GM18502 (cell line): ENCODE measurements at regions not wholly inside any gene's neighbourhood (a gene's known extent, or its start where the extent isn't known, plus 50 kb on each side); places are given as distances from the start of the nearest gene placed in this dataset.

ENCODE experiments used
- ATAC-seq: cut with Tn5 transposase; IDR thresholded peaks from one replicate; pipeline ENCODE4 v1.9.1; 2021; ENCODE audit warnings: mild to moderate bottlenecking; ENCODE audit not compliant: unreplicated experiment, poor library complexity

DNA sequence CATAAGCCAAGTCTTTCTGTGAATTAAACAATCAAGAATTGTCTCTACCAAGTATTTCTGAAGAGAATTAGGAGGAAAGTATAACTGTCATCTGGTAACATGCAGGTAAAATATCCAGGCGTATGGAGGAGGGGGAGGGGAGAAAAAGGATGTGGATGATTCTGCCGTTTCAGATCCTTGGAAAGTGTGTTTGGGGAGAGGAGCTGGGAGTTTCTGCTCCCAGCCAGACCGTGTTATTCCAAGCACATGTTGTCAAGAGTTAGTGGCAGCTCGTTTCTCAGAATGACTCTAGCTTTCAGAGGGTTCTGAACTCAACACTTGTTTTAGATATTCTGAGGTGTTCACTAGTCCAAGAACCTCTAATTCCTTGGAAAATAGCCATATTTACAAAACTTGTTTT lies 137.6 kb downstream of the FAM124B start:
- ATAC-seq: no peak

DNA sequence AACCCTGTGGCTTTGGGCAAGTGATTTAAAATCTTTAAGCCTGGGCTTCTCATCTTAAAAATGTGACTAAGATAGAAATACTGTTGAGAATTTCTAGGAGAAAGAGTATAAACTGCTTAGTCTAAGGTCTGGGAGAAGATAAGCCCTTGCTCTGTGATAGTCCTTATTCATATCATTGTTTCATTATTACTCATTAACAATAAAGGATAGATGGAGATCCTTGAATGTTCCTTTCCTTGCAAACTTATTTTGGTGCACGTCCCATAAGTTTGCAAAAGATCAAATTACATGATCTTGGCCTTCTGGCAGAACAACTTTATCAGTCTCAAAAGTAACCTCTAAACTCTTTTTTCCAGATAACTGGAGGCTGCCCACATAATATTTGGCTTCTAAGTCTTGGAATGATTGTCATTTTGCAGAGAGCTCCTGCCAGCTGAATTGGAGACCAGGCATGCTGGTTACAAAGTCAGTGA lies 138.3 kb downstream of the FAM124B start:
- ATAC-seq: no peak

DNA sequence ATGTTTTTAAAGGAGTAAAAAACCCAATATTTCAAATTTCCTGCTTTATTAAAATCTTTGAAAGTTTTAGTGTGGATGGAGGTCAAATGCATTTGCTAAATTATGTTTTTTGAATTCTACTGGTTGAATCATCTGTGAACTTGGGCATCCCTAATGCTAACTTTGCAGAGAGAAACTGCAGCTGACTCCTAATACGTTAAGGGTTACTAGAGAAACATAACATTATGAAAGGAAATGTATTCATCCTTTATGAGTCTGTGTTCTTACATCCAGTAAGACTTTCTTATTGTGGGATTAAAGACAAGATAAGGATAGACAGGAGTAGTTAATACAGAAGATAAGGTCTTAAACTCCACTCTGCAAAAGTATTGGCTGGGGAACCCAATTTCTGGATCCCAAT lies 140.6 kb downstream of the FAM124B start:
- ATAC-seq: no peak

DNA sequence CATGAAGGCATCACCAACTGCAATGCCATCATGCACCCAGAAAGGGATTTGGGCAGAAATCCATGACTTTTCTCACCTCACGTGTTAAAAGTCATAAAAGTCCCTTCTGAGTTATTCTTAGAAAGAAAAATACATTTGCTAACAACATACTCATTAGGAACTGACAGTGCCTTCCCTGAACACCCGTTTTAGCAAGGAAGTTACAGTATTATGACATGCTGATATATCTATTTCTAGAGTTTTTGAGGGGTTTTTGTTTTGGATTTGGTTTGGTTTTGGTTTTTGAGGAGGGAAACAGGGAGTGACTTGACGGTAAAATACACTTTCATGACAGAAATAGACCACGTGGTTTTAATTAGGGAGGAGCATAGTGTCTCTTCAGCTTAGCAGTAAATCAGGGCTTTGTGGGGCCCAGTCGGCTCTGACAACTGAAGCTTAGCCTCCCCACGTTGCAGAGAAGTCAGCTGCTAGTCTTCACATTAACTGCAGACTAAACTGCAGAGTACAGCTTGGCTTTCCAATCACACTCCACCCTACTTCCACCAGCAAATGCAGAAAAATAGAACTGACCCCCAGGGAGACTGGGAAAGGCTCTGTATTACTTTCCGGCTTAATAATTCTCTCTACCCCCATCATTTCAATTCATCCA lies 141.4 kb downstream of the FAM124B start:
- no peak for ATAC-seq

DNA sequence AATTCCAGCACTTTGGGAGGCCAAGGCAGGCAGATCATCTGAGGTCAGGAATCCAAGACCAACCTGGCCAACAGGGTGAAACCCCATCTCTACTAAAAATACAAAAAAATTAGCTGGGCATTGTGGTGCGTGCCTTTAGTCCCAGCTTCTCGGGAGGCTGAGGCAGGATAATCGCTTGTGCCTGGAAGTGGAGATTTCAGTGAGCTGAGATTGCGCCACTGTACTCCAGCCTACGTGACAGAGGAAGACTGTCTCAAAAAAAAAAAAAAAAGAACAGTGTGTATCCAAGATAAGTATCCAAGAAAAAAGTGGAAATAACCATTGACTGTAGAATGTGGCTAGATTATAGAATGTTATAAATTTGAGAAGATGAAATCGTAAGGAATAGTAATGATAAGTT lies 142.1 kb downstream of the FAM124B start:
- ATAC-seq: no peak

DNA sequence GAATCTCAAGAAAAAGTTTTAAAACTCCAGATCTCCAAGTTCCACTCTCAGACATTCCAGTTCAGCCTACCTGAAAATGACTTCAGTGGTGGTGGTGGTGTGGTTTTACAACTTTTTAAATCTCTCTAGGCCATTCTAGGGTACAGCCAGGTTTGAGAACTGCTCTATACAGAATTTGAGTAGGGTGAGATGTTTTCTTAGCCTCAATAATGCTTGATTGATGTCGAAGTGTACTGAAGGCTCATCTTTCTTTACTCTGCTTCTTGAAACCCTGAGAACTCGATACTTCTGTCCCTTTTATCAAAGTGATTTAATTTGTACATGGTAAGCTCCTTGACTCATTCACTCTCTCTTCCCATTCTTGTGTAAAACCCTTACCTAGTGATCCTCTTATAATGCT lies 143.8 kb downstream of the FAM124B start:
- no peak for ATAC-seq

DNA sequence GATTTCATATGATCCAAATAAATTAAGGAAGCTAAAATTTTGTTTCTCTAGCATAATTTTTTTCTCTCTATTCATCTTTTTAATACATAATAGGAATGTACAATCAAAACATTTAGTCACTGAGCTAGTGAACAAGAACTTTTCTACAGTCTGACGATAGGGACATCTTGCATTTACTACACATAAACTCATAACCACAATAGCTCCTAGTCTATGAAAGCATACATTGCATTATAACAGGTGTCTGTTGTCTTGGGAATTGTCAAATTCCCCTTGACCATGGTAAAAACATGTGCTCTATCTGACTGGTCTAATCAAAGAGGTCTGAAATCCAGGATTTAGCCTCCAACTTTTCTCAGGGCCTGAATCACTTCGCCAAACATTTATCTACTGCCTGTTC lies 144.8 kb downstream of the FAM124B start:
- no peak for ATAC-seq

DNA sequence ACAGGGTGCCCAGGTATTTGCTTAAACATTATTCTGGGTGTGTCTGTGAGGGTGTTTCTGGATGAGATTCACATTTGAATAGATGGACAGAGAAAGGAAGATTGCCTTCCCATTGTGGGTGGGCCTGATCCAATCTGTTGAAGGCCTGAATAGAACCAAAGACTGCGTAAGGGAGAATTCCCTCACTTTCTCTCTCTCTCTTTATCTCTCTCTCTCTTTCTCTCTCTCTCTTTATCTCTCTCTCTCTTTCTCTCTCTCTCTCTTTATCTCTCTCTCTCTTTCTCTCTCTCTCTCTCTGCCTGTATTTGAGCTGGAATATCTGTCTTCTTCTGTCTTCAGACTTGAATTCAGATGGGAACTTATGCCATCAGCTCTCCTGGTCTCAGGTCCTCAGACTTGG lies 148.4 kb downstream of the FAM124B start:
- ATAC-seq: no peak

DNA sequence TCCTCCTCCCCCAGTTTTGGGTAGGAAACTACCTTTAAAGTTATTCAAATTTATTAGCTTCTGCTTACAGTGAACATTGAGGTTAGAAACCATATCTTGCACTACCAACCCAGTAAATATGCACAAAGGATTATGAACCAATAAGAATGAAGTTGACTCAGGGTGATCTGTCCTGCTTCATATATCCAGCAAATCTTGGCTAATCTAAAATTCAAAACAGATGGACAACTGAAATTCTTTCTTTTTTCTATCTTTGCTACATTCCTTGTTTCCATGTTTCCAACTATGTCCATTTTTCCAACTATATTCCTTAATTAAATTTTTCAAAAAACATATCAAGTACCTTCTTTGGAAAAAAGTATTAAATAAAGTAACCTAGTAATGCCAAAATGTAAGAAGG lies 149.3 kb downstream of the FAM124B start:
- no peak for ATAC-seq

DNA sequence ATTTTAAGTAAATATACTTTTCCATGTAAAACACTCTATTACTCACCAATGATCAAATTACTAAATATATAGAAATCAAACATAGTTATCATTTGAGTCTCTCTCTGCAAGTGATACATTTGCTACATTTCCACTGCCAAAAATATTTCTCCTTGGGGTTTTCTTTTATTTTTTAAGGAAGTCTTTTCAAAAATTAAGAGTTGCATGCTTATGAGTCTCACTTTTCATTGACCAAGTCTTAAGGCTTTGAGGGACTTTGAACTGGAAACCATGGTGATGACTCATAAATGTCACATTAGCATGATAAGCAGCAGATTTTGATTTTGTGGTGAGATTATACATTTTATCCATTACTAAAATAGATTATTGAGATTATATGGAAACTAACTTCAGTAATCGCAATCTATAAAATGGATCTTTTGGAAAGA lies 152.9 kb downstream of the FAM124B start:
- ATAC-seq: no peak

DNA sequence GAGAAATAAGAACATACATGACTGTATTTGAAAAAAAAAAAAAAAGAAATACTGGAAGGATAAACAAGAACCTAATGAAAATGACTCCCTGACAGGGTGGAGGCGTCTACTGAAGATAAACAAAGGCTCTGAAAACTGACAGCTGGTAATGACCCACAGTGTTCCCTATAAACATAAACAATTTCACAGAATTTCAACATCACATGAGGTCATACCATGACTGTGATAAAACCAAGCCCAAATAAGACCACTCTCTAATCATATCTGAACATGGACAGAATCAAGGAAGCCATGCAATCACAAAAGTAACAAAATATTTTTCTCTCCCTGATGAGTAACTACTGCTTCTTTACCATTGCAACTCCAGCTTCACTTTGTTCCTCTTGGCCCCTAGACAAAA lies 159.3 kb downstream of the FAM124B start:
- no peak for ATAC-seq

DNA sequence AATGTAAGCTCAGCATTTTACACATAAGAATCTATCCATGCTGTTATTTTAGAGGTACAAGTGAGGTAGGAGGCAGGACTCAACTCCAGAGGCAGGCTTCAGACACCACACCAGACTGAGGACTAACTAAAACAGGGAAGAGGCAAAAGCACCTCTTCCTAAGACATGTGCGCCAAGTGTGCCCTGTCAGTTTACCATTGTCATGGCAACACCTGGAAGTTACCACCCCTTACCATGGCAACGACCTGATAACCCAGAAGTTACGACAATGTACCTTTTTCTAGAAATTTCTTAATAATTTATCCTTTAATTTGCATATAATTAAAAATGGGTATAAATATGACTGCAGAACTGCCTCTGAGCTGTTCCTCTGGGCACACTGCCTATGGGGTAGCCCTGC lies 160.1 kb downstream of the FAM124B start:
- ATAC-seq: no peak

DNA sequence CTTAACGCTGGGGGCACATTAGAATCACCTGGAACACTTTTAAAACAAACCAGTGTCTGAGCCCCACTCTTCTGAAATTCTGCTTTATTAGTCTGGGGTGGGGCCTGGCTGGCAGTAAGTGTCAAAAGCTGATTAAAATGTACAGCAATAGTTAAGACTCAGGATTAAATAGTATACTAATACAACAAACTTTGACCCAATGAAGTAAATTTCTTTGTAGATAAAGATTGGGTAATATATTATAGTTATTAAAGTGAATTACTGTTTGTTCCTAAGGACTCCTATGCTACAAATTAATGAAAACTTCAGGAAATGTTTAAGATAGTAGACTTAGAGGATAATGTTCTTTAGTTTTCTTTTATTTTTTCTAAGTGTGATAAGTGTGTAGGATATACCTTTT lies 160.9 kb downstream of the FAM124B start:
- ATAC-seq: no peak

DNA sequence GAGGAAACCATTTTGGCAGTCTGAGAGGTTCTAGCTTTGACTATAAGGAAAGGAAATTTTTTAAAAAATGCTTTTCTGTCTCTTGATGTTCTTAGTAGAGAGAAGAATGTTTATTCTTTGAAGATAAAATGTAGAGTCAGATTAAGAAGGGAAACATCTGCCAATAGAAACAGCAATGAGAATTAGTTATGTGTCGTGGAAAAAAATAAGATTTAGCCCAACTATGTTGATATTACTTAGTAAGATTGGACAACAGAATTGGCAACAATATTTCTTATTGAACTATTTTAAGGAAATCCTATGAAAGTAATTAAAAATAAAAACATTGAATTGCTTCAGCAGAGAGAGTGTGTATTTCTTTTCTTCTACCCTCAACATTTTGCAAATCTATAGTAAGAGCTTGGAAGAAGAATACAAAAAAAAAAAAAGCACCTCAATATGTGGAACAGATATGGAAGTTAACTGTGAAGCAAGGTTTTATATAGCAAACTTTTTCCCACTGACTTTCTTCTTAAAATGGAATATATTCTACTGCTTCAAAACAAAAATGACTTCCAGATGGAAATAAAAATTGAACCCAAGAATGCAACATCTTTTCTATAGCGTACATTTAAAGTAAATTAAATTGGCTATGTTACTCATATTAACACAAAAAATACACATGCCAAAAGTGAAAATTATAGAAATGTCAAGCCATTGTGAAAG lies 177.9 kb downstream of the FAM124B start:
- ATAC-seq: no peak

DNA sequence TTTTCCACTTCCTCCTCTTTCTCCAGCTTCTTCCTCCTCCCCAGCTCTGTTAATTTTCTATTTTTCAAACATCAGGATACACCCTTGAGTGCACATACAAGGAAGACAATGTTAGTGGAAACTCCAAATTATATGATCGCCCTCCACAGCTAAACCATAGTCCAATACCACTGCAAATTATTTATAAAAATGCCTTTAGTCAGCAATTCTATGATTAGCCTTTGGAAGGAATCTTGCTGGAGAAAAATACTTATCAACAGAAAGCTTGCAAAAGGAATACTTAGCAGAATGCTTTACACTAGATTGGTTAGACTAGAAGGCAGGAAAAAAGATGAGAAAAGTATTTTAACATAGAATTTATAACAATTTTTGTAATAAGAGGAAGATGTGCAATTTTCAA lies 178.9 kb downstream of the FAM124B start:
- ATAC-seq: no peak

DNA sequence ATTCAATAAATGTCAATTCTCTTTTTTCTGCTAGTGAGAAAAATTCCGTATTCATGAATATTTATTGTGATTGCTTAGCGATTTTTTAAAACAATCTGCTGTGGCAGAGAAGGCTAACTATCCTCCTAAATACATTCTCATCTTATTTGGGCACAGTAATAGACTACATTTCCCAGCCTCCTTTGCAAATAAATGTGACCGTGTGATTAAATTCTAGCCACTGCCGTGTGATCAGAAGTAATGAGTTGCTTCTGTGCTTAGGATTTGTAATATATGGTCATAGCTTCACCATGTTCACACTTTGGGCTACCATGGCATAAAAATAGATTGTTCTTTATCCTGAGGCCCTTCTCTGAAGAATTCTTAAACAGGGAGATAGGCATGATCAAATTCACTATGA lies 179.6 kb downstream of the FAM124B start:
- ATAC-seq: no peak

DNA sequence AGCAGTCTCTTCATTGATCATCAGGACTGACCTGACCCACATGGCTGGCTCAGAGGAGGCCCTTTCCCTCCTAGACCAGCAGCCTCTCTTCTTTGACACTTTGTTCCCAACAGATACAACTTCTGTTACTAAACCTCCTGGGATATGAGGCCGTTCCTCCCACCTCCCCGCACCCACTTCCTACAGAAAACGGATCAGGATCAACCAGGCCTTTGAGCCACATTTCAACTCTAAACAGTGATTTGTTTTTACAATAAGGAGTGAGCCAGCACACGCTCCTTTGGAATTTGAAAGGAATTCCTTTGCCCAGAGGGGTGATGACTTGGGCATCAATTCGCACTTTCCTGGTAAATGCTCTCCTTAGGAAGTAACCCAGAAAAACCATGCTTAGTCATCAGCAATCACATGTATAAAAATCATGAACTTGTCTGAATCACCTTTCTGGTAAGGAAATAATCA lies 180.4 kb downstream of the FAM124B start:
- ATAC-seq: no peak

DNA sequence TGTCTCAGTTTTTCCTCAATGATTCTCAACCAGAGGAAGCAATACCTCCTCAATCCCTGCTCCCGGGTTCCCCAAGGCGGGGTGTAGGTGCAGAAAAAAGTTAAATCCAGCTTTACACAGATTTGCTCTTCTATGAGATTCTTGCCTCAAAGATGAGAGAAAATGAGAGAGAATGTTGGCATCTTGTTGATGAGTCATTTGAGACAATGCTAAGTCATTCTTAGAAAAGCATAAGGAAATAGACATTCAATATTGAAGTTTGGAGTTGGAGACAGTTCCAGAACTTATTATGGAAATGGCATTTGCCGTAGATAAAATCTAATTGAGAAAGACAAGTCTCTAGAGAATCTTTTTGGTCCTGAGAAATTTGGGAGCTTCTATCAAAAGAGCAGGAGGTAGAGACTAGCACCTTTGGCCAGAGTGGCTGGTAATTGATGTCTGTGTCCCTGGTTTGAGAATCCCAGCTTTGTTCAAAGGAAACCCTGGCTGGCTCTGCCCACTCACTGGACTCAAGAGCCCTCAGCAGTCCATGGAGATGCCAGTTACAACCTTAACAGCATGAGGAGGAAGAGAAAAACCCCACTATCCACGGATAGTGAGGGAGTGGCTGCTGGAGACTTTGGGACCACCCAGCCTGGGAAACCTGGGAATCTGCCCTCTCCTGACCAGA lies 181.2 kb downstream of the FAM124B start:
- ATAC-seq: no peak

DNA sequence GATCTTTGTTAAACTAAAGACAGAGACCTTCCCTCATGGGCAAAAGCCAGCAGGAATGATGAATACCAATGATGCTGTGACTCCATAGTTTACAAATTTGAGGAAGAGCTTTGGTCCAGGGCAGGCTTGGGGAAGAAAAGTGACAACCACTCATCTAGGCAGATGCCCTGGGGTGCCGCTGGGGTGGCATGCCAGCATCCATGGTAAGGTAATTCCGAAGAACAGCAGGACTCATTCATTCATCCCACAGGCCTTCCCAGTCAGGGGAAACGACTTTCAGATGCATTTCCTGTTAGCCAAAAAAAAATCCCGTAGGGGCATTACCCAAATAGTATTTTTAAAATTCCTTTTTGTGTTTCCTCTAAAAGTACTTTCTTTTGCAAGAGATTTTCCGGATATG lies 180.7 kb upstream of the SERPINE2 start:
- ATAC-seq: no peak

DNA sequence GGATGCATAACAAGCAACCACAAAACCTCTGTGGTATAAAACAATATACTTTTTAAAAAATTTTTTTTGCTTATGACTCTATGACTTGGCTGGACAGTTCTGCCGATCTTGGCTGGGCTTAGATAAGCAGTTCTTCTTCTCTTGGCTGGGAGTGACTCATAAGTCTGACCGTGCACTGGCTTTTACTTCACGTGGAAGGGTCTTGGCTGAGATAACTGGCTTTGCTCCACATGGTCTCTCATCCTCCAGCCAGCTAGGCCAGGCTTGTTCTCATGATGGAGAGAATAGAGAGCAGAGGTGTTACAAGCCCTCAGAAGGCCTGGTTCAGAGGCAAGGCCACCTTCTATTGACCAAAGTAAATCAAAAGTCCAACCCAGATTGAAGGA lies 178.9 kb upstream of the SERPINE2 start:
- ATAC-seq: no peak

DNA sequence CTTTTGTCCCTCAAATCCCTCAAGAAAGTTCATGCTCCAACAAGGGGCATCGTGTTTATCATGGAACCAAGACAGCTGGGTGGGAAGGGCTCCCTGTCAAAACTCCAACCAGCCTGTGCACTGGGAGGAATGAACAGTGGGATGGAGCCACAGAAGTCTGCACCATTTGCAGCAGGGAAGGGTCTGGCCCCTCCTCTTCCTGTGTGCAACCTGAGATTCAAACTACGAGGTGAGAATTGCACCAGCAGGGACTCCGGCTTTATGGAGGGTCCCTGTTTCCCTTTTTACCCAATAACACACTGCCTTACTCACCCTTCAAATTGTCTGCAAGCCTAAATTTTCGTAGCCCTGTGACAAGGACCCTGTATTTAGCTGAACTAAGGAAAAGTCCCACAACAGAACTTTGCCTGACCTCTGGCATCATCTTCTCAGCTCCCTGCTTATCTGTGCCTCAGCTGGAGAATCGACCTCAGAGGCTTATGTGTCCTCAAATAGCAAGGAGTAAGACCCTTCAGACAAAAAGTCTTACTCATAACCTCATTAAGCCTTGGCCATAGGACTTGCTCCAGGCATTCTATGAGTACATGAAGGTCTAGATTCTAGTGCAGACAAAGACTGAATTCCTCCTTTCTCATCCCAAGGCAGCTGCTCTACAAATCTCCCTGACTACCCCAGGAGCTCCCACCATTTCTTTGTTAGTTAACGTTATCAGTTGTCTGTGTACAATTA lies 178.3 kb upstream of the SERPINE2 start:
- no peak for ATAC-seq
